Parathyroid adenoma (tissue), 2 donors: ENCODE measurements at regions not wholly inside any gene's neighbourhood (a gene's known extent, or its start where the extent isn't known, plus 50 kb on each side); places are given as distances from the start of the nearest gene placed in this dataset.

Experiments
- H2AFZ ChIP-seq: fragments of 300-600 bp; sonication (generic); one replicate; pipeline ENCODE4 v1.7.0; 2017; ENCODE audit warnings: antibody characterized with exemption, mild to moderate bottlenecking
- H3K27ac ChIP-seq: fragments of 300-600 bp; sonication (generic); one replicate; pipeline ENCODE4 v1.7.0; 2017
- H3K27me3 ChIP-seq: fragments of 300-600 bp; sonication (generic); one replicate; pipeline ENCODE4 v1.7.0; 2017; ENCODE audit warnings: low read length; ENCODE audit not compliant: control insufficient read depth, insufficient read depth
- H3K36me3 ChIP-seq: fragments of 300-600 bp; sonication (generic); one replicate; pipeline ENCODE4 v1.7.0; 2017; ENCODE audit warnings: low read length; ENCODE audit not compliant: control insufficient read depth, insufficient read depth
- H3K4me1 ChIP-seq: fragments of 300-600 bp; sonication (generic); one replicate; pipeline ENCODE4 v1.7.0; 2017; ENCODE audit warnings: control low read depth
- H3K4me2 ChIP-seq: fragments of 300-600 bp; sonication (generic); one replicate; pipeline ENCODE4 v1.7.0; 2017; ENCODE audit warnings: low read length
- H3K4me3 ChIP-seq: fragments of 300-600 bp; sonication (generic); one replicate; pipeline ENCODE4 v1.7.0; 2017; ENCODE audit warnings: low read depth, low read length
- H3K79me2 ChIP-seq: fragments of 300-600 bp; sonication (generic); one replicate; pipeline ENCODE4 v1.7.0; 2017; ENCODE audit warnings: control low read depth
- H3K9ac ChIP-seq: fragments of 300-600 bp; sonication (generic); one replicate; pipeline ENCODE4 v1.7.0; 2017; ENCODE audit warnings: mild to moderate bottlenecking
- H3K9me3 ChIP-seq: fragments of 300-600 bp; sonication (generic); one replicate; pipeline ENCODE4 v1.7.0; 2017; ENCODE audit warnings: low read length; ENCODE audit not compliant: control insufficient read depth
- TF ChIP-seq, protein P1 (sequence below): fragments of 300-600 bp; sonication (generic); IDR thresholded peaks from one replicate; pipeline ENCODE4 v1.7.0; 2017; ENCODE audit warnings: antibody characterized with exemption, mild to moderate bottlenecking
- donor health status: primary hyperparathyroidism.

GRCh38 chr12:28899951-28900350 is 249.1 kb upstream of the FAR2 start:
- Histone ChIP-seq H3K36me3 (no peaks in the 10 kb centered on the region), H3K9ac (no peak overlapping the region), H3K79me2 (no peaks in the 10 kb centered on the region), H3K27me3 (no peaks in the 10 kb centered on the region), H3K4me2 (no peak overlapping the region), H3K4me3 (no peak overlapping the region), H2AFZ (no peak overlapping the region), H3K27ac (no peak overlapping the region), H3K9me3 (no peaks in the 10 kb centered on the region), H3K4me1 (no peaks in the 10 kb centered on the region)
- TF ChIP-seq, protein P1, sequence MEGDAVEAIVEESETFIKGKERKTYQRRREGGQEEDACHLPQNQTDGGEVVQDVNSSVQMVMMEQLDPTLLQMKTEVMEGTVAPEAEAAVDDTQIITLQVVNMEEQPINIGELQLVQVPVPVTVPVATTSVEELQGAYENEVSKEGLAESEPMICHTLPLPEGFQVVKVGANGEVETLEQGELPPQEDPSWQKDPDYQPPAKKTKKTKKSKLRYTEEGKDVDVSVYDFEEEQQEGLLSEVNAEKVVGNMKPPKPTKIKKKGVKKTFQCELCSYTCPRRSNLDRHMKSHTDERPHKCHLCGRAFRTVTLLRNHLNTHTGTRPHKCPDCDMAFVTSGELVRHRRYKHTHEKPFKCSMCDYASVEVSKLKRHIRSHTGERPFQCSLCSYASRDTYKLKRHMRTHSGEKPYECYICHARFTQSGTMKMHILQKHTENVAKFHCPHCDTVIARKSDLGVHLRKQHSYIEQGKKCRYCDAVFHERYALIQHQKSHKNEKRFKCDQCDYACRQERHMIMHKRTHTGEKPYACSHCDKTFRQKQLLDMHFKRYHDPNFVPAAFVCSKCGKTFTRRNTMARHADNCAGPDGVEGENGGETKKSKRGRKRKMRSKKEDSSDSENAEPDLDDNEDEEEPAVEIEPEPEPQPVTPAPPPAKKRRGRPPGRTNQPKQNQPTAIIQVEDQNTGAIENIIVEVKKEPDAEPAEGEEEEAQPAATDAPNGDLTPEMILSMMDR: no peak

GRCh38 chr12:28905220-28905955 is 243.7 kb upstream of the FAR2 start:
- H3K36me3 ChIP-seq: no peaks in the 10 kb centered on the region
- H3K79me2 ChIP-seq: no peaks in the 10 kb centered on the region

GRCh38 chr12:28908646-28909045 is 240.4 kb upstream of the FAR2 start:
- Histone ChIP-seq H3K4me3 (no peak overlapping the region), H3K9me3 (peaks cover 3% of the 10 kb centered on the region)

More at GRCh38 chr12:28905220-28905955, 243.7 kb upstream of the FAR2 start:
- Histone ChIP-seq H3K4me2 (no peak overlapping the region), H3K9ac (no peak overlapping the region), H2AFZ (no peak overlapping the region), H3K4me1 (no peaks in the 10 kb centered on the region), H3K4me3 (no peak overlapping the region), H3K9me3 (no peaks in the 10 kb centered on the region), H3K27me3 (no peaks in the 10 kb centered on the region), H3K27ac (no peak overlapping the region)
- TF ChIP-seq, protein P1: no peak

GRCh38 chr12:28909291-28909690 is 239.8 kb upstream of the FAR2 start:
- TF ChIP-seq, protein P1: no peak
- Histone ChIP-seq H3K4me2 (no peak overlapping the region), H3K9me3 (peaks cover 4% of the 10 kb centered on the region)

More at GRCh38 chr12:28908646-28909045, 240.4 kb upstream of the FAR2 start:
- Histone ChIP-seq H2AFZ (no peak overlapping the region), H3K4me1 (no peaks in the 10 kb centered on the region), H3K27me3 (no peaks in the 10 kb centered on the region), H3K36me3 (no peaks in the 10 kb centered on the region), H3K9ac (no peak overlapping the region), H3K4me2 (no peak overlapping the region), H3K79me2 (no peaks in the 10 kb centered on the region), H3K27ac (no peak overlapping the region)
- TF ChIP-seq, protein P1: no peak

More at GRCh38 chr12:28909291-28909690, 239.8 kb upstream of the FAR2 start:
- Histone ChIP-seq H2AFZ (no peak overlapping the region), H3K79me2 (no peaks in the 10 kb centered on the region), H3K4me3 (no peak overlapping the region), H3K27me3 (no peaks in the 10 kb centered on the region), H3K36me3 (no peaks in the 10 kb centered on the region), H3K27ac (no peak overlapping the region), H3K4me1 (no peaks in the 10 kb centered on the region), H3K9ac (no peak overlapping the region)
